Motor neuron (in vitro differentiated cells): ENCODE measurements at regions not wholly inside any gene's neighbourhood (a gene's known extent, or its start where the extent isn't known, plus 50 kb on each side); places are given as distances from the start of the nearest gene placed in this dataset.
A peak's percentile ranks its signal among the peaks of the same experiment; 100 is the strongest.

Experiments
- ATAC-seq, 8 experiments: fragments of 200-7000 bp; cut with Tn5 transposase; replicated peaks in 6 of 8; 2 replicates each; pipeline ENCODE4 v1.8.0; 2021; ENCODE audit warnings: mild to moderate bottlenecking in 8 of 8, moderate library complexity in 8 of 8
- H3K27ac ChIP-seq, 2 donors: fragments of 250-450 bp; sonication (Bioruptor Pico); 2 replicates each; pipeline ENCODE4 v1.9.0; 2021; ENCODE audit warnings: antibody characterized with exemption in 2 of 2, mild to moderate bottlenecking in 2 of 2, moderate library complexity in 1 of 2
- H3K4me1 ChIP-seq, 2 donors: fragments of 250-450 bp; sonication (Bioruptor Pico); replicated peaks in 1 of 2; 2 replicates each; pipeline ENCODE4 v1.6.1; 2021; ENCODE audit warnings: antibody characterized with exemption in 2 of 2, mild to moderate bottlenecking in 2 of 2, moderate library complexity in 1 of 2
- H3K4me3 ChIP-seq, 5 donors: fragments of 250-450 bp; sonication (Bioruptor Pico); 2 replicates each; pipeline ENCODE4 v1.9.0; 2021; ENCODE audit warnings: antibody characterized with exemption in 5 of 5, mild to moderate bottlenecking in 5 of 5, moderate library complexity in 4 of 5
- WGBS, 10 experiments: fragments of 450-650 bp; shearing (Covaris generic); methylation state at CpG; one replicate each; pipeline ENCODE4 v1.0.0; 2022; 5-methylcytosine and 5-hydroxymethylcytosine counted together
- in situ Hi-C, 9 experiments: fragments of 400-800 bp; cut with MboI; loops; one replicate each; pipeline ENCODE4 v1.15.0; 2021; ENCODE audit warnings: low sequenced_read_pairs in 9 of 9, low pct_unique_long_range_greater_than_20kb in 2 of 9; ENCODE audit not compliant: unreplicated experiment in 9 of 9

- WGBS, 10 experiments = 32 to 100% (median 56%) methylated on average over 1 to 5 of the region's 10 CpGs; no CpG with 5 or more reads in 3 of the 10 experiments
- in situ Hi-C loops = no loop called here
- Histone ChIP-seq H3K4me3 (no peak overlapping the region), H3K27ac (no peak overlapping the region), H3K4me1 (peaks cover 18 to 20% of the 10 kb centered on the region in 2 donors)
- ATAC-seq = peak in 5 of 8 experiments; percentile 49 to 82 (median 60)
Observed at GRCh38 chr10:131724169-131724545, 176.7 kb upstream of the PPP2R2D start.

GRCh38 chr10:131724891-131725580 lies 175.8 kb upstream of the PPP2R2D start:
- no peak for ATAC-seq
- Histone ChIP-seq H3K4me1 (peaks cover 22 to 23% of the 10 kb centered on the region in 2 donors), H3K4me3 (no peak overlapping the region), H3K27ac (no peak overlapping the region)
- WGBS, 10 experiments = 70 to 100% (median 100%) methylated on average over 1 to 4 of the region's 17 CpGs; no CpG with 5 or more reads in 5 of the 10 experiments
- in situ Hi-C loops = no loop called here

- 17 to 100% (median 96%) methylated on average over 1 to 5 of the region's 17 CpGs; no CpG with 5 or more reads in 5 of the 10 experiments for WGBS, 10 experiments
Observed at GRCh38 chr10:131725581-131726069, 175.2 kb upstream of the PPP2R2D start.

GRCh38 chr10:131726076-131726880 lies 174.5 kb upstream of the PPP2R2D start:
- H3K27ac ChIP-seq = peak overlapping the region in 1 of 2 donors; percentile 73
- ATAC-seq = peak in 6 of 8 experiments; percentile 32 to 88 (median 85)
- in situ Hi-C loops = no loop called here
- peaks cover 22 to 23% of the 10 kb centered on the region in 2 donors for H3K4me1 ChIP-seq
- WGBS, 10 experiments = 7 to 100% (median 20%) methylated on average over 1 to 9 of the region's 30 CpGs; no CpG with 5 or more reads in 5 of the 10 experiments
- H3K4me3 ChIP-seq = no peak overlapping the region

More at GRCh38 chr10:131725581-131726069, 175.2 kb upstream of the PPP2R2D start:
- no peak for ATAC-seq
- H3K27ac ChIP-seq = peak overlapping the region in 1 of 2 donors; percentile 14
- H3K4me3 ChIP-seq = no peak overlapping the region
- in situ Hi-C loops = no loop called here
- H3K4me1 ChIP-seq = peaks cover 22 to 23% of the 10 kb centered on the region in 2 donors

- 14 to 100% (median 68%) methylated on average over 1 to 10 of the region's 14 CpGs; no CpG with 5 or more reads in 3 of the 10 experiments for WGBS, 10 experiments
- ATAC-seq = peak in 1 of 8 experiments; percentile 21
- in situ Hi-C loops = no loop called here
- Histone ChIP-seq H3K27ac (peak overlapping the region in 1 of 2 donors; percentile 73), H3K4me1 (peaks cover 22 to 23% of the 10 kb centered on the region in 2 donors), H3K4me3 (no peak overlapping the region)
Observed at GRCh38 chr10:131726967-131727366, 173.8 kb upstream of the PPP2R2D start.

GRCh38 chr10:131727560-131727959 lies 173.2 kb upstream of the PPP2R2D start:
- WGBS, 10 experiments = 30 to 100% (median 83%) methylated on average over 1 to 10 of the region's 12 CpGs; no CpG with 5 or more reads in 3 of the 10 experiments
- no peak overlapping the region for H3K27ac ChIP-seq
- in situ Hi-C loops = no loop called here
- H3K4me1 ChIP-seq = peaks cover 22 to 23% of the 10 kb centered on the region in 2 donors
- no peak for ATAC-seq
- H3K4me3 ChIP-seq = no peak overlapping the region

GRCh38 chr10:131728286-131729228 lies 172.3 kb upstream of the PPP2R2D start:
- Histone ChIP-seq H3K4me1 (peaks cover 22 to 23% of the 10 kb centered on the region in 2 donors), H3K27ac (no peak overlapping the region), H3K4me3 (no peak overlapping the region)
- 0 to 96% (median 77%) methylated on average over 1 to 9 of the region's 16 CpGs for WGBS, 10 experiments
- no peak for ATAC-seq
- in situ Hi-C loops = no loop called here

- Histone ChIP-seq H3K27ac (no peak overlapping the region), H3K4me1 (peaks cover 16 to 23% of the 10 kb centered on the region in 2 donors), H3K4me3 (no peak overlapping the region)
- in situ Hi-C loops = no loop called here
- WGBS, 10 experiments = 7 to 80% (median 58%) methylated on average over 1 to 5 of the region's 6 CpGs; no CpG with 5 or more reads in 1 of the 10 experiments
- ATAC-seq = peak in 5 of 8 experiments; percentile 61 to 79 (median 68)
Observed at GRCh38 chr10:131729361-131729760, 171.4 kb upstream of the PPP2R2D start.

GRCh38 chr10:131729938-131730660 lies 170.7 kb upstream of the PPP2R2D start:
- Histone ChIP-seq H3K27ac (no peak overlapping the region), H3K4me3 (no peak overlapping the region), H3K4me1 (peaks cover 12 to 23% of the 10 kb centered on the region in 2 donors)
- WGBS, 10 experiments = 0 to 100% (median 49%) methylated on average over 1 to 12 of the region's 14 CpGs
- in situ Hi-C loops = no loop called here
- ATAC-seq = no peak

- in situ Hi-C loops = no loop called here
- ATAC-seq = no peak
- Histone ChIP-seq H3K4me1 (peaks cover 12 to 21% of the 10 kb centered on the region in 2 donors), H3K27ac (no peak overlapping the region), H3K4me3 (no peak overlapping the region)
- WGBS, 10 experiments = 0 to 100% (median 82%) methylated on average over 1 to 12 of the region's 18 CpGs; no CpG with 5 or more reads in 2 of the 10 experiments
Observed at GRCh38 chr10:131730771-131731497, 169.9 kb upstream of the PPP2R2D start.
